GM13977 (cell line): ENCODE measurements at regions not wholly inside any gene's neighbourhood (a gene's known extent, or its start where the extent isn't known, plus 50 kb on each side); places are given as distances from the start of the nearest gene placed in this dataset.

Experiments used
- DNase-seq: peaks from one replicate; pipeline ENCODE4 v3.0.0; 2012; ENCODE audit warnings: low spot score
- in situ Hi-C: fragments of 300-500 bp; cut with MboI; formaldehyde crosslinking; loops from one replicate; pipeline ENCODE4 v1.12.0; 2022; ENCODE audit warnings: low sequenced_read_pairs, low pct_unique_long_range_greater_than_20kb, mixed read lengths, inconsistent platforms; ENCODE audit not compliant: unreplicated experiment
- TF ChIP-seq, protein P1 (sequence below): IDR thresholded peaks from 2 replicates; pipeline ENCODE4 v1.5.1; 2012; ENCODE audit warnings: mild to moderate bottlenecking, control low read depth; ENCODE audit not compliant: insufficient read depth; ENCODE audit errors: extremely low read depth, missing control alignments

DNA sequence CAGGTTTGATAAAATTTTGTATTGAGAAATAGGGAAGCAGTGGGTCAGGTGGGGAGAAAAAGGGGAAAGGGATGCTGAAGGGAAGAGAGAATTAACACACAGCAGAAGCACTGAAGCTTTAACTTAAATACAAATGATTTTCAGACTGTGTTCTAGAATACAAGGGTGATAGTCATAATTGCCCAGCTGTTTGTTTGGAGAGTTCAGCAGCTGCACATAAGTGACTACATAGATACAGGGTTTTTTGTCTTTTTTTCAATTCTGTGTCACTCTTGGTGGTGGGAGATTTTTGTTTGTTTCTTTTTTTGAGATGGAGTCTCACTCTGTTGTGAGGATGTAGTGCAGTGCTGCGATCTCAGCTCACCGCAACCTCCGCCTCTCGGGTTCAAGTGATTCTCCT, 590.4 kb upstream of the SEMA6A start:
- in situ Hi-C loops, result no loop called here
- DNase-seq, result no peak
- TF ChIP-seq, protein P1, sequence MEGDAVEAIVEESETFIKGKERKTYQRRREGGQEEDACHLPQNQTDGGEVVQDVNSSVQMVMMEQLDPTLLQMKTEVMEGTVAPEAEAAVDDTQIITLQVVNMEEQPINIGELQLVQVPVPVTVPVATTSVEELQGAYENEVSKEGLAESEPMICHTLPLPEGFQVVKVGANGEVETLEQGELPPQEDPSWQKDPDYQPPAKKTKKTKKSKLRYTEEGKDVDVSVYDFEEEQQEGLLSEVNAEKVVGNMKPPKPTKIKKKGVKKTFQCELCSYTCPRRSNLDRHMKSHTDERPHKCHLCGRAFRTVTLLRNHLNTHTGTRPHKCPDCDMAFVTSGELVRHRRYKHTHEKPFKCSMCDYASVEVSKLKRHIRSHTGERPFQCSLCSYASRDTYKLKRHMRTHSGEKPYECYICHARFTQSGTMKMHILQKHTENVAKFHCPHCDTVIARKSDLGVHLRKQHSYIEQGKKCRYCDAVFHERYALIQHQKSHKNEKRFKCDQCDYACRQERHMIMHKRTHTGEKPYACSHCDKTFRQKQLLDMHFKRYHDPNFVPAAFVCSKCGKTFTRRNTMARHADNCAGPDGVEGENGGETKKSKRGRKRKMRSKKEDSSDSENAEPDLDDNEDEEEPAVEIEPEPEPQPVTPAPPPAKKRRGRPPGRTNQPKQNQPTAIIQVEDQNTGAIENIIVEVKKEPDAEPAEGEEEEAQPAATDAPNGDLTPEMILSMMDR, result no peak

DNA sequence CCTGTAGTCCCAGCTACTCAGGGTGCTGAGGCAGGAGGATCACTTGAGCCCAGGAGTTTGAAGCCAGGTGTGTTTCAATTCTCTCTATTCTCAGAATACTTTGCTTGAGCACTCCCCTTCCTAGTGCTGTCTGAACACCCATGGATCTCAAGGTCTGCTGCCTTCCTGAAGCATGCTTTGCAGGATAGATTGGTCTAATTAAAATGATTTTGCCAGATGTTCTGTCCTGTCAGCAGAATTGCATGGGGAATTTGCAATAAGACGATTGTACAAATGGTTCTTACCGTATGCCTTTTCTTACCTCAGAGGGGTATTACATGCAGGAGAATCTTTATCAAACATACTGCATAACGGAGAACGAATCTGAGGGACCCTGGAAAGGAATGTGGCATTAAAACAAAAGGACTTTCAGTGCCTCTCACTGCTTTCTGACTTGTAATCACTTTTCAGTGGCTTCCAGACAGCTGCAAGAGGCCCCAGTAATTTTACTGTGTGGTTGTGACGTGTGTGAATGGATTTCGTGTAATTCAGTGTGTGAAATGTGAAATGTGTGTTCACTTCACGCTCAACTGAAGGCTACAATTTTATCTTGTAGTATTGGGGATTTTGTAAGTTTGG, 587.2 kb upstream of the SEMA6A start:
- TF ChIP-seq, protein P1, result no peak
- DNase-seq, result no peak
- in situ Hi-C loops, result no loop called here

DNA sequence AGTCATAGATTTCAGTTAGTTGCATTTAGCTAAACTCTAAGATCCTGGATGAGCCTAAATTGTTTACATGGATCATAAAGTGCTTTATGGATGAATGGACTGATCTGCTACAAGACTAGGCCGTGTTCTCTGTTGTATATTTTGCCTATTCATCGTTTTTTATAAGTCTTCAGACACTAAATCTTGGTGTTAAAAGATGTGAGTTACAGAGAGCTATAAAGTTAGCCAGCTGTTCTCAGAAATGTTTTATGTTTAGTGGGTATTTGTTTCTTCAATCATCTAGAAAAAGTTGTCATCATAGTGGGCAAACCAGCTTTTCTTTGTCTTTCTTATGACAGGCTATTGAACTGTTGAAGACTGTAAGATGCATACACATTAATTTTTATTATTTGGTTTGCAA, 585.8 kb upstream of the SEMA6A start:
- in situ Hi-C loops, result no loop called here
- DNase-seq, result no peak

DNA sequence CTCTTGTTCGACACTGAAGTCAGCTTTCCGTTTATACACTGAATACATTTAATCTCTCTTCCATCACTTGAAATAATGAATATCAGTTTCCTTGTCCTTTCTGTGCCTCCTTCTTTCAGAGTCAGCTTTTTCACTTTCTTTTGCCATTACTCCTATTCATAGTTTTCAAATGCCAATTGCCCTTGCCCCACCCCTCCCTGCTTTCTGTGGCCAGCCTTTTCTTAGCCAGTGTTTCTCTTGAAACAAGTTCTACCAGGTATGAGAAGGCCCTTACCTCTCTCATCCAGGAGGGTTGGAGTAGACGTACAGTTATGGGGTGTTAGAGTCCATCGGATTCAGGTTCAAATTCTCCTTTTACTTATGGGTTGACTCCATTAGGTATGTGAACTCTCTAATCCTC, 574.7 kb upstream of the SEMA6A start:
- in situ Hi-C loops, result no loop called here
- TF ChIP-seq, protein P1, result no peak
- no peak for DNase-seq

More for the DNA sequence above, 585.8 kb upstream of the SEMA6A start:
- TF ChIP-seq, protein P1, result no peak

DNA sequence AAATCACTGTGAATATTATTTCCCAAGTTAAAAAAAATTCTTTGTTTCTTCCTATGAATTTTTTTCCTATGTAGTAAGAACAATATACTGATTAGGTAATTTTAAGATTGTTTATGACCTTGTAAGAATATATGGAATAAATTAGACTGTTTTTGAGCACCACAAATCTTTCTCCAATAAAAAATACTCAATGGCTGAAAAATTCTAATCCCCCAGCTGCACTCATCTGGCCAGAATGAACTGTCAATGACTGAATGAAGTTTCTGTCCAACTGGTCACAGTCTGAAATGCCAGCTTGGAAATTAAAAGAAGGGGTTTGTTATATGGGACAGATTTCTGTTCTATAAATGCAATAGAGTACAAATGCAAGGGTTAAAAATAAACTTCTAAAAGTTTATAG, 569.5 kb upstream of the SEMA6A start:
- TF ChIP-seq, protein P1, result no peak
- in situ Hi-C loops, result no loop called here

DNA sequence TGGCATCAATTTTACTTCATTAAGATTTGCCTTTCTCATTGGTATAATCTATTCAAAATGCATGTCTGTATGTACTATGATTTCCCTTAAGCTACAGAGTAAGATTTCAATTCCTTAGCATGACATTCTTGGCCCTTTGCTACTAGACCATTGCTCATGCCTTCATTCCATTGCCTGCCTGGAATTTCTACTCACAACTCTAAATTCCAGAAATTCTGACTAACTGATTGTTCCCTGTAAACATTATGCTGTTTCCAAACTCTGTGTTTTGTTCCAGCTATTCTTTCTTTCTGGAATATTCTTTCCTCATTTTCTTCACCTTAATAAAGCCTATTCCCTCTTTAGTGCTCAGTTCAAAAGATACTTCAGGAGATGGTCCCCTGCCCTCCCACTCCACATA, 568.8 kb upstream of the SEMA6A start:
- DNase-seq, result no peak
- TF ChIP-seq, protein P1, result no peak
- in situ Hi-C loops, result no loop called here

More for the DNA sequence above, 569.5 kb upstream of the SEMA6A start:
- no peak for DNase-seq

DNA sequence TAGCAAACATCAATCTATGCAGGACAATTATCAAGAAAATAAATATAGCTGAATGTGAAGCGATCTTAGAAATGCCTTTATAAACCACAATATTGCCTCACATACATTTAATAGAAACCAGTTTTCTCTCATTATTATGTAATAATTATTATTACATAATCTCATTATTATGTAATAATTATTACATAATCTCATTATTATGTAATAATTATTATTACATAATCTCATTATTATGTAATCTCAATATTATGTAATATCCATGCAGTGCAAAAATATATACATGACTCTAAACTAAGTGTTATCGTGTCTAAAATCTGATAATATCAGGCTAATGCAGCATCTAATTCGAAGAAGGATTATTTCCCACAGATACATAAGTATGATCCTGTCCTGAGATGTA, 563.9 kb upstream of the SEMA6A start:
- TF ChIP-seq, protein P1, result no peak
- in situ Hi-C loops, result no loop called here
- DNase-seq, result no peak
